T-helper 2 cell treated with Interferon-gamma antibody and Interleukin-4, amounts not matched to agents 100 ng/mL and 5 ng/mL, for 36 hours (primary cell): ENCODE measurements at regions not wholly inside any gene's neighbourhood (a gene's known extent, or its start where the extent isn't known, plus 50 kb on each side); places are given as distances from the start of the nearest gene placed in this dataset.

Experiments used
- intact Hi-C: fragments of 100-400 bp; cut with micrococcal nuclease; formaldehyde crosslinking; loops from one replicate; pipeline ENCODE4 v1.15.1; 2023

DNA sequence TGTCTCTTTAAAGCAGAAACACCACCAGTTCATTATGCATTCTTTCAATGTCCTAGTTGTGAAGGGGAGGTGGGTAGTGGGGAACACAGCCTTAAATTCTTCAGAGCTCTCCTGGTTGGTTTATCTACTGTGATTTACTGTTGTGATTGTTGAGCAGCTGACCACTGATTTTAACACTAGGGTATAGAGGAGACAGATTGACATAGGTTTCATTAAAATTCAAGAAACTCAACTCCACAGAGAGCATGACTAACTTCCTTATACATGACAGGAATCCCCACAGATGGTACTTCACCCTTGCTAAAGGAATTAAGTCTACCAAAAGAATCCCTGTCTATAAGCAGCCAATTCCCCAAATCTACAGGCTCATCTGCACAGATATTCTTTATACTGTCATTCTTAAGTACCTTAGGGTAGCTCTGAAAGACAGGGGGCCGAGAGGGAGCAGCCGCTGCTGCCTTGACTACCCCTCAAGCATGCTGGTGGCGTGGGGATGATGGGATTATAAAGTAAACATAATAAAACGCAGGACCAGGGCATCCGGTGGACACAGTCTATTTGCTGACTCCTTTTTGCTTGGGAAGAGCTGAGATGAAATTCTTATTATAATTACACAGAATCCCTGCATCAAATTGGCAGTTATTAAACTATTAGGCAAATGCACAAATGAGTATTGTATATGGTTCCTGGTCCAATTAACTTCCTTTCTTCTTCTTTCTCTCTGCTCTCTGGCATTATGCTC, 1377.6 kb upstream of the PIK3C3 start:
- intact Hi-C loops, result no loop called here

DNA sequence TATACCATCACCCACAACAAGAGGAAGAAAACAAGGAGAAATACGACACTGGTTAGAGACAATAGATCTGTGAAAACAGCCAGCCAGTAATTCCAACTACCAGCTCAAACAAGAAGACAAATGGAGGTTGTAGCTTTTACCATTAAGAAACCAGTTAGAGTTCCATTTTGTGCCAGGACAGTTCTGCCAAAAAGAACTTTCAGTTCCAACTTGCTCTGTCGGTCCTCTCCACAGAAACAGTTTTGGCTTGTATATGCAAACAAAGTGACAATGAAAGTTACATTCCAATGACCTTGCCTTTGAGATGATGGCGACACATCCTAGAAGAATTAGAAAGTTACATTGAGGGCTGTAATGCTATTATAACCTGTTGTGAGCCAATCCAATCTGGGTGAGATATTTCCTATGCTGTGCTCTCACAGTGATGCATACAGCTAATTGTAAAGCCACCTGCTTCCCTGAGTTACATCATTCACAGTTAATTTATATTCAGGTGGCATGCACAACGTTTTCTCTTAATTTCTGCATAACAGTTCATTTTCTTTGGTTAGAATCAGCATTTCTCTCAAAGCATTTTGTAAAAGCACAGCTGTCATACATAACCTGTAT, 1378.4 kb upstream of the PIK3C3 start:
- intact Hi-C loops, result no loop called here

DNA sequence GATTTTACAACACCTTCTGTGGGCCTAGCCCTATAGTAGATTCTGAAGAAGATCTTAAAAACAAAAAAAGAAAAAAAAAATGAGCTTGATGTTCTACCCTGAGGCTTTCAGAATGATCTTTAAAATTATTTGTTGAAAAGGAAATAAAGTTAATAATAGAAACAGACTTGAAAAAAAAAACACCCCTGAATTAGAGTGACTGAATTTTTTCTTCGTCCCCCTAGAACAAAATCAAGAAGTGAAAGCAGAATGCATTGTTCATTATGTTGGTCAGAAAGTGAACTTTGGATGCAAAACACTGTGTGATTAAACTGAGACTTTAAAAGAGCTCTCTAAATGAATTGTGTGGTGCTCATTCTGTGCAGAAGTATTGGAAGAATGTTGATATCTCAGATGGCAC, 1384.4 kb upstream of the PIK3C3 start:
- intact Hi-C loops, result no loop called here

DNA sequence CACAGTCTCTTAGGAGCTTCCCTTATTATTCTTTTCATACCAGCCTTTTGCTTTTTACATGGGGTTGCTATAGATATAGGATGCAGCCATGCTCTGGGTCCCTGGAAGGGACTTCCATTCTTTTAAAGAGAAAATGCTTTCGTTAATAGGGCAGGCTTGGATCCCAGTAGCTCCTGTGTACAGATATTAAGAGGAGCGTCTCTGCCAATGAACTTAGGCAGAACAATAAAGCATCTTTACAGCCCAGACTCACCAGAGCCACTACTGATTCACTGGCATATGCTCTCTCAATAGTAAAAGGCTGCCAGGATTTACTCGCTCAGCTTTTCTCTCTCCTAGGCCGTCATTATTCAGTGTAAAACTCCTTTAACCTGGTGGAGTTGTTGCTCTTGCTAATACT, 1385.4 kb upstream of the PIK3C3 start:
- intact Hi-C loops, result no loop called here

DNA sequence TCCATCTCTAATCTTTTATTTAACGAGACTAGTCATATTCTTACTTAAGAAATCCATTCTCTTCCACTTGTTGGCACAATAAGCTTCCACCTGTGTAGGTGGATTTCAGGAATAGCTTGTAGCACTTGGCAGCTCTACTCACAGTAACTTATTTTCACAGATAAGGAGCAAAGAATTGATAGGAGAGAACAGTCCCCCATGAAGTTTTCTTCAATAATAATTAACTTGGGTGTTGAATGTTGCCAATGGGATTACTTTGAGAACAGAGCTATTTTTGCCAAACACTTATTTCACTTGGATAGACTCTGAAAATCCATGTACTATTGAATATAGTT, 1388.6 kb upstream of the PIK3C3 start:
- intact Hi-C loops, result no loop called here

DNA sequence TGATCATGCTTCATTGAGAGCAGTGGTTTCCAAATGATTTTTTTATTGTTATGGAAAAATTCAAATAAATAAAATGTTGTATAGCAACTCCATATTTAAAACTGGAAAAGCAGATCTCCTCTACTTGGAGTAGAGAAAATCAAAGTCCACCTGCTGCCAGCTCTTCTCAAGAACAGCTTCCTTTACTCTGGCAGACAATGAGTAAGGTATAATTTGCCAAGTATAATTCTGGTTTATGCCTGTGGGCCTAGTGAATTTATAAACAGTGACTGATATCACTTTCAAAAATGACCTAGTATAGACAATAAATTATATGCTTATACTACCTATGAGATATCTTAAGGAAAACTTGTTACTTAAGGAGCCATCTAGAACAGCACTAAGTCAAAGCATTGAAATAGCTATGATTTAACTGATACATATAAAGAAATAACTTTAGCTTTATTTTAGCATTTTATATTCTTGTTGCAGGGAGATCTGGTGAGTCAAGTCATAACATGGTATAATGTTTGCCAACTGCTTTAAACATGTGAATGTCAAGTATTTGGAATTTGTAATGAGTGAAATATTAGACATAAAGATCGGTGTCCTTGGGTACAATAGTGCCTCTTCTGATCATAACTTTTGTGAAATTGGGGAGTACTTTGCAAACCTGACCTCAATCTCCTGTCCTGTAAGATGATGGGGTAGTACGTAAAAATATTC, 1389.1 kb upstream of the PIK3C3 start:
- intact Hi-C loops, result no loop called here

DNA sequence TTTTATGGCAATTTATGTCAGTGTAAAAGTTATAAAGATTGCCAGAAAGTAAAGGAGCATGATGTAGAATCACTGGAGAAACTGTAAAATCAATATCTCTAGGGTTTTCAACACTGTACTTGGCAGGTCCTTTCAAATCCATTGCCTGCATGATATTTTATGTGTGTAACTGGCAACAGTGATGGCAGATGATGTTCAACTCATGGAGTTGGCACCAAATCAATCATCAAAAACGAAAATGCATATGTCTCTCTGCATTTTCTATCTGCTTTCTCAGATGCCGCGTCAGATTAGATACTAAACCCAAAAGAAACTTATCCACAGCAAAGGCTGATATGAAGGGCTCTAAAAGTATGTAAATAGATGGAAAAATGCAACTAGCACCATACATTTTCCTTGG, 1395.5 kb upstream of the PIK3C3 start:
- intact Hi-C loops, result no loop called here

DNA sequence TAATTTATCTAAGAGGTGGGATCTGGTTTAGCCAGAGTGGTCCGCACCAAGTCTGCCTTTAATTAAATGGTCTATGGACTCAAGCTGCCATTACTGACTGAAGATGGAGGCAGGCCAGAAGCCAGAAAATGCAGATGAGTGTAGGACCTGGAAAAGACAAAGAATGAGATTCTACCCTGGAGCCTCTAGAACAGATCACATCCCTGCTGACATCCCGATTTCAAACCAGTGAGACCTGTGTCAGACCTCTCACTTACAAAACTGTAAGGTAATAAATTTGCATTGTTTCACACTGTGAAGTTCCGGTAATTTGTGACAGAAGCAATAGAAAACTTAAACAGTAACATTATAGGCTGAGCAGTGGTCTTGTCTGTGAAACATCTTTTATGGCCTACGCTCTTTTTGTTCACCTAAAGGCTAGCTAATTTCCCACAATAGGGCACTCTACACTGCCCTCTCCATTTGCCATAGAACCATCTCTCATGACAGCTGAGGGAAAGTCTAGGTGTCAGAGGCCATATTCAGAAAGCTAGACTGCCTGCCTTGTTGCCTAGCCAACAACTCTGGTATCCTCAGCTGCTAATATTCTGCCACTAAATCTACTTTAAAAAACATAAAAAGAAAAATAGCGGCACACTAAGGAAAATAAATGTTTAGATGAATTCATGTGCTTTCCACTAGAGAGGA, 1396.2 kb upstream of the PIK3C3 start:
- intact Hi-C loops, result no loop called here

DNA sequence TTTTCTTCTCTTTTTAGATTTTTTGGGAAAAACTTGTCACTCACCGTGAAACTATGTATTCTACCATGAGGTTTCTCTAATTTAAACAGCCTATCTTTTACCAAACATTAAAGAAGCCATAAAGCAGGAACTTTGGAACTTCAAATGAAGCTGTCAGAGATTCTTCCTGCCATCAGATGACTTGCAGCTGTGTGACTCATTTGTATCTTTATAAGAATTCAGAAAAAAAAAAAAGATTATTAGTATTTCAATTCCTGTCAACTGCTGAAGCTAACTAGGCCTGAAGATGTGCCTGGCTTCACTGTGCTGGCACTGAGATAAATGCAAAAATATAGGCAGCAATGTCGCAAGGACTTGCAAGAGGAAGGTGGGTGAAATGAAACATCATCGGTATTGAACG, 1399.1 kb upstream of the PIK3C3 start:
- intact Hi-C loops, result no loop called here

DNA sequence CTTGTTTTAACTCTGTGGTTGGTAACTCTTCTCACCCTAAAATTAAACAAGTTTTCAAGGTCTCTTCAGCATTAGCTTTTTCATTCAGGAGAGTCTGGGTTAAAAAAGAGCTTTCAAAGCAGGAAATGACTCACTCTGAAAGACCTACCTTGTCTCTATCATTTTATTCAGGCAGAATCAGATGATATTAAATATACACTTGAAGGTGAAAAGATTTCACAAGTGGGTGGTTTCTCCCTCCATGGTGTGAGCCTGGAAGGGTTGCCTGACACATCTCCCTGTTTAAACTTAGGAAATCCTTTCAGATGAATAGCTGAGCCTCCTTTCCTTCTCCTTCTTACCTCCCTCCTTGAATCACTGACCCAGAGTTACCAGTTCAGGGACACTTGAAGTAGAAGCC, 1402.0 kb upstream of the PIK3C3 start:
- intact Hi-C loops, result no loop called here

DNA sequence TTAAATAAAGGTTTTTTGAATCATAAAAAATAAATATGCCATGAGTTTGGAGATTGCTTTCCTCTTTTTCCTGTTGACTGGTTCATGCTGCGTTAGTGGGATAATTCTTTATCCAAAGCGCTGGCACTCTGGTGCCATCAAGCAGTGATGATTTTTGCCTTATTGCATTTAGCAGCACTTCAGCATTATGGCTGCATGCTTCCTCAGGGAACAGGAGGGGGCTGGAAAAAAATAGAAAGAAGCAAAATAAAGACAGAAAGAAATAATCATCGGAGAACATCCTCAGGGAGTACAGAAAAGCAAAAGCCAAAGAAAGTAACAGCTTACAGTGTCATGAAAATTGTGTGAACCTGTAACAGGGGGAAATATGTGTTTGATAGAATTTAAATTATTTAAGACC, 1408.2 kb upstream of the PIK3C3 start:
- intact Hi-C loops, result no loop called here

DNA sequence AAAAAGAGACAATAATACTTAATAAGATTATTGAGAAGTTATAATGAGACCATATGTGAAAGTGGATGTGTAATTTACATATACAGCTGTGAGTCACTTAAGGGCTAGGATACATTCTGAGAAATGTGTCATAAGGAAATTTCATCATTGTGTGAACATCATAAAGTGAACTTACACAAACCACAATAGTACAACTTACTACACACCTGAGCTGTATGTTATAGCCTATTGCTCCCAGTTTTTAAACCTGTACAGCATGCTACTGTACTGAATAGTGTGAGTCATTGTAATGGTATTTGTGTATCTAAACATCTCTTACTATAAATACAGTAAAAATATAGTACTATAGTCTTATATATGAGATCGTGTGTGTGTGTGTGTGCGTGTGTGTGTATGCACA, 1420.3 kb upstream of the PIK3C3 start:
- intact Hi-C loops, result no loop called here

DNA sequence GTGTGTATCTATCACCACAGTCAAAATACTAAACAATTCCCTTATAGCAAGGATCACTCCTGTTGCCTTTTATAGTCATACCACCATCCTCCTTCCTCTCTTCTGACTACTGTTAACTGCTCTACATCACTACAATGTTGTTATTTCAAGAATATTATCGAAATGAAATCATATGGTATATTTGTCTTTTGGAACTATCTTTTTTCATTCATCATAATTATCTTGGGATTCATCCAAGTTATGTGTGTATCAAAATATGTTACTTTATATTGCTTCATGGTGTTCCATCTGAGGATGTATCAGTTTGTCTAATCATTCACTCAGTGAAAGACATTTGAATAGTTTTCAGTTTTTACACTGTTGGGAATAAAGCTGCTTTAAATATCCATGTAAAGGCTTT, 1423.0 kb upstream of the PIK3C3 start:
- intact Hi-C loops, result no loop called here

DNA sequence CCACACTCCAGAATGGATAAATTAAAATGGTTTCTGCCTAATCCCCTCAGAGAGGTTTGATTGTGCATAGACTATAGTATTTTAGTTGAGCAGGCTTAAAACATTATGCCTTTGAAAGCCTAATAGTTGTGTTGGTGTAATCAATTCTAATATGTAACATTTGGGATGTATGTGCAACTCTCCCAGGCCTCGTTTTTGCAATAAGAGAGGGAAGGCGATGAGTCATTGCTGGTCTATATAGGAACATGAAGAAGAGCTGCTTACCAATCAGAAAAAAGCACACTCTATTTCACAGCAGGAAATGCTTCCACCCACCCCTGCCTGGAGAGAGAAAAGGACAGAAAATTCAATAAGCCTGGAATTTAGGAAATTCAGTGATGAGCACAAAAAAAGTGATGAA, 1424.0 kb upstream of the PIK3C3 start:
- intact Hi-C loops, result no loop called here

DNA sequence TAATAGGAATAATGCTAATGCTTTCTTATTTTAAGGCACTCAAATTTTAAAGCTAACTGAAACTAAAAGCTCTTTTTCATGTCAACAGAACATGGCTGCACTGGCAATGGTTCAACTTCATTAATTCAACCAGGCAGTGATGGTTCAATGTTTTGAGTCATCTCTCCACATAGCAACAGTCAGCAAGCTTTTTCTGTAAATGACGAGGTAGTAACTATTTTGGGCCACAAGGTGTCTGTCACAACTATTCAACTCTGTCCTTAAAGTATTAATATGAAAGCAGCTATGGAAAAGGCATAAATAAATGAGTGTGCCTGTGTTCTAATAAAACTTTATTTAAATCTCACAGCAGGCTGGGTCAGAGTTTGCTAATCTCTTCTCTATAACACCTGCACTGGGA, 1425.6 kb upstream of the PIK3C3 start:
- intact Hi-C loops, result no loop called here

DNA sequence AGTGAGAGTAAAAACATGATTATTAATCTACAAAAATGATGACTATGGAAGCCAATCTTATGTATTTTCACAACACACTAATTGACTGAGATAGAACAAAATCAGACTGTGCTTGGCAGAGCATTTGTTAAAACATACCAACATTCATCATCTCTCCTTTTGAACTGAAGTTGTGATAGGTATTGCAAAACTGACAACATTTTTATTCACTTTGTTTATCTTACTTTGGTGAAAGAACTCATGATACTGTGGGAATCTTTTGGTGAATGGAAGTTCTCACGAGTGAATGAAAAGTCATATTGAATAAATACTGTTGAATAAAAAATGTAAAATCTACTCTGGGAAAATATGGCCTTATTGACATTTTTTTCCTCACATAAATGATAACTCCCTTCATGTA, 1430.2 kb upstream of the PIK3C3 start:
- intact Hi-C loops, result no loop called here

DNA sequence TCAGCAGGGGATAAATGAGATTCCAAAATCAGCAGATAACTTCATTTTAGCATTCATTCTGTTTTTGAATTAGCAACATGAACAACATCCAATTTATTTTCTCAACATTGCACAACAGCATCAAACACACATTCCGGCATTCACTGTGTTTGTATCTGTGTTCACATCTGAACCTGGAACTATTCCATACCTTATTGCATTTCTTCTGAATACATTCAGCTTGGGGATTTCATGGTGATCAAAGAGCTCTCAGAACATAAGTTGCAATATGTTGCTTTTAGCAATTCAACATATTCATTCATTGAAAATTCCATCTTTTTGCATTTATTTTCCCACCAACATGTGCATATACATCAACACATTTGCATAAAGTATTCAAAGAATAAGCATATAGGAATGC, 1431.7 kb upstream of the PIK3C3 start:
- intact Hi-C loops, result no loop called here

DNA sequence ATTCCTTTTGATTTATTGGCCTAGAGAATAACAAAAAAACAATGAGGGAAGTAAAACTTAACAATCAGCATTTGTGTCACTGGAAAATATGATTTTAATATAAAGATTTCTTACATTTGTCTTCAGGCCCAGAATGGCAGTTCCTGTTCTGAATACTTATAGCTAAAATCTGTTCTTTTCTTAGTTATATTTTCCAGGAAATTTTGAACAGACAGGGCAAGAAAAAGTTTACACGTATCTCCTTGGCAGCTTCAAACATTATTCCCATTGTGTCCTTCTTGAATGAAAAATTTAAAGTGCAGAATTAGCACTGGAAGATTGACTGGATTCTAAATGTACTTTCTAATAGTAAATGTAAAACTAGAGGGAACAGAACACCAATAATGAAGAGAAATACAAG, 1454.0 kb upstream of the PIK3C3 start:
- intact Hi-C loops, result loop anchor here (10.0 kb wide), 1 partner anchor 56 kb away; no protein-coding TSS in a partner anchor

DNA sequence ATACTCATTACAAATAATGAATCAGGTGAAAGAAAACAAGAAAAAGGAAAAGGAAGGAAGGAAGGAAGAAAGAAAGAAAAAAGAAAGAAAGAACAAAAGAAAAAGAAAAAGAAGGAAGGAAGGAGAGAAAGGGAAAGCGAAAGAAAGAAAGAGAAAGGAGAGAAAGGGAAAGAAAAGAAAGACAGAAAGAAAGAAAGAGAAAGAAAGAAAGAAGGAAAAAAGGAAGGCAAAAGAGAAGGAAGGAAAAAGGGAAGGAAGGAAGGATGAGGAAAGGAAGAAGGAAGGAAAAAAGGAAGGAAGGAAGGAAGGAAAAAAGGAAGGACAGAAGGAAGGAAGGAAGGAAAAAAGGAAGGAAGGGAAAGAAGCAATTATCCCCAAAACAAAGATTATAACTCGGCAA, 1460.4 kb upstream of the PIK3C3 start:
- intact Hi-C loops, result no loop called here

DNA sequence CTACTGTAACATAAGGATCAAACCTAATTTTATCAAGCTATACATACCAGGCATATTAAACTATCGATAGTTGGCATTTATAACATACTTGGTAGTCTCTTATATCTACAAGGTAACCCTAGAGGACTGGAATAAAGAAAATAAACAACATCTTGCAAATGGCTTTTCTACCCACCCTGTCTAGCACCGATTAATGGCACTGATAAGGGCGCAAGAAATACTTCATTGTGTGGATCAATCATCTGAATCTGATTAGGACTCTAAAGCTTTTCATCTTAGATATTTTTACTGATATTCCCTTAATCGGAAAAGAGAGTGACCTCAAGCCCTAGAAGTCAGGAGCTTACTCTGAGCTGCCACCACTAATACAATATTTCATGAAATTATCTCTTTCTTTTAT, 1461.7 kb upstream of the PIK3C3 start:
- intact Hi-C loops, result no loop called here

DNA sequence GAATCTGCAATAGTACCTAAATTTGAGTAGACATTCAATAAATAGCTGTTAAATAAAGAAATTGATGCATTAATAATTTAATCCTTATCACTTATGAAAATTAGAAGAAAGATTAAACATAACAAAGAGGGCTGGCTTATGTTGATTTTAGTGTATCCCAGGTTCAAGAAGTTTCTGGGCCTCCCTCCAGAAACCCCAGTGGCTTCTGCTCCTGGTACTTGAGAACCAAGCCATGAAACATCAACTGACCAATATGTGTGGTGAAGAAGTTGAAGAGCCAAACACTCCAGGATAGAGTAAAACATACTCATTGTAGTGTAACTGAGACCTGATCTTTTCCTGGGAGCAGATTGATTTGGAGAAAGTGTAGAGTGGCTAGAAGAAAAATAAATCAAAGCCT, 1465.7 kb upstream of the PIK3C3 start:
- intact Hi-C loops, result no loop called here

DNA sequence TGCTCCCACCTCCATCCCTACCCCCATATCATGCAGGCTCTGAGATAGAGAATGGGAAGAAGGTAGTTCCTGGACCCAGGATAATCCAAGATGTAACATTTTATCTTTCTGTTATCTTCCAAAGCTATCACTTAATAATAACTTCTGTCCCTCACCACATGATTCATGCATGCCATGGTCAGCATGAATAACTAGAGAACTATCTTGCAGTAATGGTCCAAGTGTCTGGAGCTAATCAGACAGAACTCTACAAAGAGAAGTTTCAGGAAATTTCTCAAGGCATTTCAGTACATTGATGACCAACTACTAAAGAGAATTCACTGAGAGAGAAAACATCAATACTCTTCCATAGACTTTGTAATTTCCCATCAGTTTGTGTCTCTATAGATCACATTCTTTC, 1469.7 kb upstream of the PIK3C3 start:
- intact Hi-C loops, result no loop called here
